ENCODE measurements at regions not wholly inside any gene's neighbourhood (a gene's known extent, or its start where the extent isn't known, plus 50 kb on each side); places are given as distances from the start of the nearest gene placed in this dataset.

DNA sequence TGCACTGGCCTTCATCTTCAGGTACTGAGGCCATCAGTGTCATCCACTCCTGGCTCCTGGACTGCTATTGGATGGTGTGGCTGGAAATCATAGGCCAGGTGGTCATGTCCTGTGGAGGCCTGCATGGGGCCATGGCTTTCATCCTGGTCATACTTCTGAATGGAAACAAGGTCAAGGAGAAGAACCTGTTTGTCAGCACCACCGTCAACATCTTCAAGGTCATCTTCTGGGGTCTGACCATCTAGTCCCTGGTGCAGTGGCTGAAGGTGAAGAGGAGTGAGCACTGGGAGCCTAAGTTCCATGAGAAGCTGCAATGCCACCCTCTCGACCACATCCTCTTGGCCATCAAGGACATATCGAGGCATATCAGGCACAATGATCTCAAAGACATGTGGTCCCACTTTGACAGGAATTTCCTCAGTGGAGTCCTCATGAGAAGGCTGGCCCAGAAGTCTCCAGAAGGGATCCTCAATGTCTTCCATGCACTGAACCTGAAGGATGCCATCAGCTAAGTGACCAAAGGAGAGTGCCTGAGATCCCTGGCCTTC lies 120.0 kb upstream of the SERPIND1 start:
- Histone ChIP-seq H3K4me1 (ENCODE audit: insufficient read depth, low read length) (no peaks in the 10 kb centered on the region), H4K5ac (ENCODE audit: insufficient read length, low read depth, low read length) (no peak overlapping the region), H2BK20ac (ENCODE audit: low read depth, low read length, poor library complexity, severe bottlenecking) (no peak overlapping the region), H3K4me2 (ENCODE audit: insufficient read depth, insufficient read length, low read length) (no peak overlapping the region), H3K27me3 (ENCODE audit: insufficient read depth, low read length) (no peaks in the 10 kb centered on the region), H3K79me1 (ENCODE audit: insufficient read depth, low read depth, low read length, poor library complexity, severe bottlenecking) (no peaks in the 10 kb centered on the region), H2BK12ac (ENCODE audit: insufficient read length, low read depth, low read length) (no peak overlapping the region), H3K9ac (ENCODE audit: extremely low read depth, insufficient read length, low read length) (no peak overlapping the region), H2AK5ac (ENCODE audit: insufficient read length, low read length) (no peak overlapping the region), H3K79me2 (ENCODE audit: insufficient read depth, low read length) (no peaks in the 10 kb centered on the region), H2BK120ac (ENCODE audit: low read depth, low read length, poor library complexity, severe bottlenecking) (no peak overlapping the region), H4K20me1 (ENCODE audit: control insufficient read depth, insufficient read depth, insufficient read length) (no peaks in the 10 kb centered on the region), H2BK15ac (ENCODE audit: low read depth, low read length) (no peak overlapping the region), H4K91ac (ENCODE audit: insufficient read length, low read depth, low read length) (no peak overlapping the region), H4K8ac (replicated peaks; ENCODE audit: insufficient read length, low read depth, low read length) (no peak overlapping the region), H3K14ac (ENCODE audit: insufficient read depth, low read length) (no peak overlapping the region), H3K23ac (ENCODE audit: insufficient read length, low read depth, low read length) (no peak overlapping the region), H2AFZ (ENCODE audit: low read length) (no peak overlapping the region), H3K4ac (ENCODE audit: low read depth, low read length) (no peak overlapping the region), H3K9me3 (ENCODE audit: control insufficient read depth, low read depth, low read length) (no peaks in the 10 kb centered on the region), H3K18ac (ENCODE audit: insufficient read length, low read depth, low read length) (no peak overlapping the region), H3T11ph (ENCODE audit: low read length) (no peak overlapping the region), H2BK5ac (ENCODE audit: insufficient read length, low read length) (no peak overlapping the region), H3K56ac (ENCODE audit: insufficient read length, low read depth, low read length) (no peak overlapping the region), H3K27ac (ENCODE audit: insufficient read length, low read depth, low read length) (no peak overlapping the region), H3K23me2 (ENCODE audit: insufficient read length, low read depth, low read length, poor library complexity, severe bottlenecking) (no peaks in the 10 kb centered on the region)
- TF ChIP-seq, protein P1, sequence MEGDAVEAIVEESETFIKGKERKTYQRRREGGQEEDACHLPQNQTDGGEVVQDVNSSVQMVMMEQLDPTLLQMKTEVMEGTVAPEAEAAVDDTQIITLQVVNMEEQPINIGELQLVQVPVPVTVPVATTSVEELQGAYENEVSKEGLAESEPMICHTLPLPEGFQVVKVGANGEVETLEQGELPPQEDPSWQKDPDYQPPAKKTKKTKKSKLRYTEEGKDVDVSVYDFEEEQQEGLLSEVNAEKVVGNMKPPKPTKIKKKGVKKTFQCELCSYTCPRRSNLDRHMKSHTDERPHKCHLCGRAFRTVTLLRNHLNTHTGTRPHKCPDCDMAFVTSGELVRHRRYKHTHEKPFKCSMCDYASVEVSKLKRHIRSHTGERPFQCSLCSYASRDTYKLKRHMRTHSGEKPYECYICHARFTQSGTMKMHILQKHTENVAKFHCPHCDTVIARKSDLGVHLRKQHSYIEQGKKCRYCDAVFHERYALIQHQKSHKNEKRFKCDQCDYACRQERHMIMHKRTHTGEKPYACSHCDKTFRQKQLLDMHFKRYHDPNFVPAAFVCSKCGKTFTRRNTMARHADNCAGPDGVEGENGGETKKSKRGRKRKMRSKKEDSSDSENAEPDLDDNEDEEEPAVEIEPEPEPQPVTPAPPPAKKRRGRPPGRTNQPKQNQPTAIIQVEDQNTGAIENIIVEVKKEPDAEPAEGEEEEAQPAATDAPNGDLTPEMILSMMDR (conservative IDR thresholded peaks at IDR 0.05) = no peak
- peak; percentile 5 for DNase-seq
- peaks cover 20% of the 10 kb centered on the region for H3K27me3 Mint-ChIP-seq (ENCODE audit: low read depth)
- H3K9me3 Mint-ChIP-seq = peaks cover 0 to 3% of the 10 kb centered on the region in 2 experiments; a peak in 1 of 5 replicates
- no peak overlapping the region for H3K4me3 Mint-ChIP-seq
- no peak overlapping the region for H3K27ac Mint-ChIP-seq
- 0 out of 4 replicates have a peak, but pooled peaks cover 2 to 5% of the 10 kb centered on the region in 2 experiments for H3K4me1 Mint-ChIP-seq
- WGBS (ENCODE audit: extremely low coverage, insufficient read length, low lambda C conversion rate) = no CpG with 5 or more reads among the region's 3 CpGs
- H3K36me3 Mint-ChIP-seq (ENCODE audit: insufficient read depth in 1 of 3, low read depth in 3 of 3) = no peaks in the 10 kb centered on the region

Measured in H9 (cell line).